LHCN-M2 (cell line): ENCODE measurements at regions not wholly inside any gene's neighbourhood (a gene's known extent, or its start where the extent isn't known, plus 50 kb on each side); places are given as distances from the start of the nearest gene placed in this dataset.

ENCODE experiments used
- DNase-seq: peaks from one replicate; pipeline ENCODE4 v3.0.0-alpha.2; 2012; ENCODE audit warnings: low read depth

- DNase-seq, result no peak
These were observed 994.1 kb downstream of the TYW1 start for GRCh38 chr7:67990716-67991115.

GRCh38 chr7:67992287-67992686 lies 995.7 kb downstream of the TYW1 start:
- DNase-seq, result no peak

DNA sequence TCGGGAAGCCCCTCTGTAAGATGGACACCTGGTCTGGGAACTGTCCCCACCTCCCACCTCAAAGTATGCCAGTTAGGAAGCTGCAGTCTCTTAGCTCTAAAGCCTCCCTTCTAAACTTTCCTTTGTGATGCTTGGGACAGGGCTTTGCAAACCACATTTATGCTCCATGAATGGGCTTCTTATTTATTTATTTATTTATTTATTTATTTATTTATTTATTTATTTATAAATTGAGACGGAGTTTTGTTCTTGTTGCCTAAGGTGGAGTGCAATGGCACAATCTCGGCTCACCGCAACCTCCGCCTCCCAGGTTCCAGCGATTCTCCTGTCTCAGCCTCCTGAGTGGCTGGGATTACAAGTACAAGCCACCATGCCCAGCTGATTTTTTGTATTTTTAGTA lies 1009.4 kb downstream of the TYW1 start:
- DNase-seq, result no peak

- DNase-seq, result no peak
These were observed 1010.0 kb downstream of the TYW1 start for GRCh38 chr7:68006619-68007018.

GRCh38 chr7:68009716-68010115 lies 1013.1 kb downstream of the TYW1 start:
- DNase-seq, result no peak

- no peak for DNase-seq
These were observed 1017.6 kb downstream of the TYW1 start for GRCh38 chr7:68014031-68014736.

GRCh38 chr7:68015122-68015977 lies 1018.7 kb downstream of the TYW1 start:
- no peak for DNase-seq

DNA sequence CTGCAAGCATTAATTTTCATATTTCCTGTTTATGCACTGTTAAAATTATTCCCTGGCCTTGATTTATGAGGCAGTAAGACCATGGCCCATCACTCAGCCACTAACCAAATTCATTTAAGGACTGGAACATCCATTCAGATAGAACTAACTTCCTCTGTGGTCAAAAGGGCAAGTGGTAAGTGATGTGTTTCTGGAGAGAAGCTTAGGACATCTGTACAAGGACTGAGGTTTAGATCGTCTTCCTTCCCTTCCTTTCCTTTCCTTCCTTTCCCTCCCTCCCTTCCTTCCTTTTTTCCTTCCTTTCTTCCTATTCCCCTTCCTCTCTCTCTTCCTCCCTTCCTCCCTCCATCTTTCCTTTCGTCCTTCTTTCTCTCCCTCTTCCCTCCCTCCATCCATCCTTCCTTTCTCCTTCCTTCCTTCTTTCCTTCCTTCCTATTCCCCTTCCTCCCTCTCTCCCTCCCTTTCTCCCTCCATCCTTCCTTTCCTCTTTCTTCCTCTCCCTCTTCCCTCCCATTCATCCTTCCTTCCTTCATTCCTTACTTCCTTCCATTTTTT lies 1019.4 kb downstream of the TYW1 start:
- no peak for DNase-seq

GRCh38 chr7:68020102-68020501 lies 1023.5 kb downstream of the TYW1 start:
- DNase-seq, result no peak

- no peak for DNase-seq
These were observed 1028.7 kb downstream of the TYW1 start for GRCh38 chr7:68025369-68025768.

GRCh38 chr7:68030530-68030929 lies 1033.9 kb downstream of the TYW1 start:
- DNase-seq, result no peak

DNA sequence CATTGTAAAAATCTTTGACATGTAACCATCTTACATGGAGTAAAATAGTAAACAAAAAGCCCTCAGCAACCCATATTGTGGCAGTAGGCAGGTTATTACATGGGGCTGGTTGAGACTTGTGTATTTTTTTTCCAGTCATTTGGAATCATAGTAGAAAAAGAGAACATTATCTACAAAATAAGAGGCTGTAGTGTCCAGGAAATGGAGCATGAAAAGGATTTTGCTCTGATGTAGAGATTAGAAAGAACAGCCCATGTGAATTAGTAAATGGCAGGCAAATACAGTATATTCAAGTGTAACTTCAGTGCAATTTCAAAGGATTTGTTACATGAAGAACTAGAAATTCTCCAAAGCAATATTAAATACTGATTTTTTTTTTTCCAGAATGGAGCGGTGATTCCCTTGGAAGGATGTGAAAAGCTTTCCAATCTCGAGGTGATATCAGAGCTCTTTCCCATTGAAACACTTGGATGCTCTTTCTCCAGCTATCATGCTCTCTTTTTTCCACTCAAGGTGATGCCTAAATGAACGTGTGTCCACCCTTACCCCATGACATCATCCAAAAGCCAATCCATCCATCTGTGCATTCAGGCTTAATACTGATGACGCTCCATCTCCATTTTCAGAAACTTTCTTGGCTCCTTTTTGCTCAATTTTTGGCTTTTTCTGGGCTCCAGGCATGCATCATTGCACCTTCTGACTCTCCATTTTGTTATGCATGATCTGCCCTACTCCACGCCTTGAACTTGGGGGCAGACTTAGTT lies 1034.7 kb downstream of the TYW1 start:
- no peak for DNase-seq

- DNase-seq, result no peak
These were observed 1042.1 kb downstream of the TYW1 start for GRCh38 chr7:68038621-68039314.

DNA sequence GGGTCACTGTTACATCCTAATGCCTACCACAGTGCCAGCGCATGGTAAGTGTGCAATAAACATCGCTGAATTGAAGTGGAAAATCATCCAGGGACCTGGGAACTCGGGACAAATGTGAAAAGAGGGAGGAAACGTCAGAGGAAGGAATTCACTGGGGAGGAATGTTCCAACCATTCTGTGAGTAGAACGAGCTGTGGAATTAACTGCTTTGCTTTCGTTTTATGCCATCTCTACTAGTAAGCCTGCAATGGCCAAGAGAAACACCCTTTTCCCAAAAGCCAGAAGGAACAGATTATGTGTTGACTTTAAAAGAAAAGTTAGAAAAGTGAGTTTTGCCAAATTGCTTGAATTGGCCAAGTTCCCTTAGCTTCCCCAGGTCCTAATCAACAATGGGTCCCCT lies 1044.9 kb downstream of the TYW1 start:
- no peak for DNase-seq

GRCh38 chr7:68043546-68043945 lies 1046.9 kb downstream of the TYW1 start:
- DNase-seq, result no peak

DNA sequence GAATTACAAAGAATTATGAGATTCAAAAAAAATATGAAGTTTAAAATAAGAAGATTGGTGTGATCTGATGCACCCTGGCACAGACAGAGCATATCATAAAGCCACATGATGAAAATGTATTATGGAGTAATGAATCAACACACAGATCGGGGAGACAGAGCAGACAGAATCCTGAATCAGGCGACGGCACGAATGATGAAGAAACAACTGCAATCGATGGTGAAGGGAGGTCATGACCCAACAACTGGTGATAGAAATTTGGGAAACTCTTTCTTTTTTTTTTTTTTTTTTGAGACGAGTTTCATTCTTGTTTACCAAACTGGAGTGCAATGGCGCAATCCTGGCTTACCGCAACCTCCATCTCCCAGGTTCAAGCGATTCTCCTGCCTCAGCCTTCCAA lies 1054.0 kb downstream of the TYW1 start:
- no peak for DNase-seq

DNA sequence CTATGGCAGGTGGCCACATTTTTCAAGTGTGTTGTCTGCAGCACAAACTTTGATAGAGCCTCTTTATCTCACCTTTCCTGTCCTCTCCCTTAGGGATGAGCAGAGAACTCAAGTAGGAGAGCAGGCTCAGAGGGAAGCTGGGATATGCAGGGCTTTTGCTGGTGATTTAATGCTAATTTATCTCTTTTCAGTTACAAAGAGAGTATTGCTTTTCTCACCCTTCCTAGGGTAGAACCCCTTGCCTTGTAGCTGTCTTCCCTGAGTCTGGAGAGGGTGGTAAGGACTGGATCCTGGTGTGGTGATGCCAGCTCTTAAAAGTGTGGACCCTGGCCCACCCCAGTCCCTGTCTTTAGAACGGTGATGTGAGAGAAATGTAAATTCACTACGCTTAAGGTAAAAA lies 1061.4 kb downstream of the TYW1 start:
- DNase-seq, result no peak

GRCh38 chr7:68063171-68063570 lies 1066.5 kb downstream of the TYW1 start:
- no peak for DNase-seq

GRCh38 chr7:68065581-68065980 lies 1068.9 kb downstream of the TYW1 start:
- no peak for DNase-seq

DNA sequence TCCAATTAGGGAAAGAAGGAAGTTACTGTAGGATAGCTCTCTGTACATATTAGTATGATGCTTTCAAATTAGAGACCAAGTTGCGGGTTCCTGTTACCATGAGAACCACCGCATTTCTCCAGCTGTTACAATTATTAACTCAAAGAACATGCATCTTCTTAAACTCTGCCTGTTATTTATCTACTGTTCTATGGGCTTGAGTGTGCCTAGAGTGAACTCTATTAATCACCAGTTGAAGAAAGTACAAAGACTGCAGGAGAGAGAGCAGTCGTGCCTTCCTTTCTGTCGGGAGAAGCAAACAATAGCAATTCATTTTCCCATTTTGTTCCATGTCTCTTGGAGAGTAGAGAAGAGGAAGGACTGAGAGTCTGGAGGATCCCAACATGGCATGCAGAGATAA lies 1071.2 kb downstream of the TYW1 start:
- DNase-seq, result no peak

DNA sequence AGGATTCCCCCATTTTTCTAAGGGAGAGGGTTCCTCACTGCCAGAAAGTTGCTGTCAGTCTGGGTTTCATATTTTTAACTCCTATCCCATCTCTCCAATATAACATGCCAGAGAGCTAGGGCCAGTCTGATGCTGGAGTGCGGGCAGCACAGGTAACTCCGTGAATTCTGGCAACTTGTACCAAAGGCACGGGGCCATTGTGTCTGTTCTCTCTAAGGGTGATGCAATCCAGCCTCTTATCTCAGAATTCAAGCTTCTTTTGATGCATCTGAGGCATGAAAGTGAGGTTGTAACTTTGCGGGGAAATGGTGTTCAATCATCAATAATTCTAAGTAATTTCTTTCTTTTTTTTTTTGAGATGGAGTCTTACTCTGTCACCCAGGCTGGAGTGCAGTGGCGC lies 1074.4 kb downstream of the TYW1 start:
- DNase-seq, result no peak
